ENCODE measurements at regions not wholly inside any gene's neighbourhood (a gene's known extent, or its start where the extent isn't known, plus 50 kb on each side); places are given as distances from the start of the nearest gene placed in this dataset.

DNA sequence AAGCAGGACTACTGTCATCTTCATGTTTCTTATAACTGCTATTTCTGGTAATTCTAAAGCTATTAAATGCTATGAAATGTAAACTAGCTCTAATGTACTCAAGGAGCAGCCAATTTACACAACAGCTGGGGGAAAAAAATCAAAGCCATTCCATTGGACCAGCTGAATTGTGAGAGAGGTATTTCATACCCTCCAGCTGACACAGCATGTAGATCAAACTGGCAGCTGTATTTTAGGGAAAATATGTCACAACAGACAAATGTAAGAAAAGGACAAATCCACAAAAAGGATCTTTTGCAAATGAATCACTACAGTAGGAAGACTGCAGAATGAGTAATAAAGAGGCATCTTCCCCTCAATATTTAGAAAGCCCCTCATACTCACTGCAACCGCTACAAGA, 65.2 kb upstream of the FAM47B start:
- no TSS peak for BruUV-seq (replicated peaks)
- ATAC-seq (no peak), FAIRE-seq (no peak), DNase-seq (ENCODE audit: low spot score) (no peak)
- H3K27me3 ChIP-seq (ENCODE audit: control insufficient read depth in 1 of 2, insufficient read depth in 2 of 2, low read length in 2 of 2) = no peaks in the 10 kb centered on the region
- WGBS (ENCODE audit: low lambda C conversion rate) = 80% methylated on average over 1 of the region's 1 CpG
- intact Hi-C loops (cut with micrococcal nuclease; ENCODE audit: unreplicated experiment) = no loop called here
- no peak overlapping the region for H3K4me2 ChIP-seq (ENCODE audit: low read depth, low read length)
- no peaks in the 10 kb centered on the region for H3K36me3 ChIP-seq (replicated peaks in 1 of 2; ENCODE audit: control insufficient read depth in 1 of 2, insufficient read depth in 2 of 2, low read length in 2 of 2)
- H3K79me2 ChIP-seq (ENCODE audit: insufficient read depth, low read length) = no peaks in the 10 kb centered on the region
- no peak overlapping the region for H3K9ac ChIP-seq (ENCODE audit: insufficient read depth, low read depth, low read length)
- no peak overlapping the region for H3K4me3 ChIP-seq (replicated peaks in 1 of 3; ENCODE audit: insufficient read depth in 1 of 3, low read depth in 2 of 3, low read length in 3 of 3)
- ChIA-PET POLR2A (no interaction called here), CTCF (ENCODE audit: low intra/inter-chr PET ratio, low total read pairs) (no interaction called here)
- H3K9me3 ChIP-seq (ENCODE audit: low read length) = 0 out of 2 replicates have a peak, but pooled peaks cover under 1% of the 10 kb centered on the region
- no peak for TF ChIP-seq GLI4 (CRISPR knock-in tag; IDR thresholded peaks at IDR 0.05; ENCODE audit: borderline replicate concordance)
- no peak for TF ChIP-seq ZNF766 (CRISPR knock-in tag; IDR thresholded peaks at IDR 0.05; ENCODE audit: borderline replicate concordance)
- no peak for TF ChIP-seq GPBP1L1 (CRISPR knock-in tag; IDR thresholded peaks at IDR 0.05)
- TF ChIP-seq ZNF652 (CRISPR knock-in tag; IDR thresholded peaks at IDR 0.05; ENCODE audit: borderline replicate concordance, low read depth) = no peak
- TF ChIP-seq ZNF20 (CRISPR knock-in tag; IDR thresholded peaks at IDR 0.05) = no peak
- TF ChIP-seq PHF8 (CRISPR knock-in tag; IDR thresholded peaks at IDR 0.05) = no peak
- no peak for TF ChIP-seq NFE2L2 (IDR thresholded peaks at IDR 0.05; ENCODE audit: low read length)
- TF ChIP-seq SP5 (CRISPR knock-in tag; IDR thresholded peaks at IDR 0.05; ENCODE audit: borderline replicate concordance, low read depth) = no peak
- no peak for TF ChIP-seq HNRNPLL (IDR thresholded peaks at IDR 0.05; ENCODE audit: low read depth, low read length, poor library complexity, severe bottlenecking)
- no peak for TF ChIP-seq ATM (IDR thresholded peaks at IDR 0.05; ENCODE audit: borderline replicate concordance)
- no peak for TF ChIP-seq SP140L (CRISPR knock-in tag; IDR thresholded peaks at IDR 0.05; ENCODE audit: borderline replicate concordance)
- TF ChIP-seq NR2F1 (CRISPR knock-in tag; IDR thresholded peaks at IDR 0.05) = no peak
- no peak for TF ChIP-seq ZNF83 (CRISPR knock-in tag; IDR thresholded peaks at IDR 0.05; ENCODE audit: borderline replicate concordance)
- no peak for TF ChIP-seq ZNF350 (CRISPR knock-in tag; IDR thresholded peaks at IDR 0.05; ENCODE audit: borderline replicate concordance, low read depth)
- TF ChIP-seq TMF1 (CRISPR knock-in tag; IDR thresholded peaks at IDR 0.05; ENCODE audit: low read depth) = no peak
- no peak for TF ChIP-seq ZNF564 (CRISPR knock-in tag; IDR thresholded peaks at IDR 0.05)
- TF ChIP-seq ZNF451 (CRISPR knock-in tag; IDR thresholded peaks at IDR 0.05) = no peak
- TF ChIP-seq DZIP1 (CRISPR knock-in tag; IDR thresholded peaks at IDR 0.05) = no peak
- H3K4me1 ChIP-seq (ENCODE audit: insufficient read depth, low read length) = no peaks in the 10 kb centered on the region
- no peaks in the 10 kb centered on the region for H4K20me1 ChIP-seq (ENCODE audit: insufficient read depth, low read length)
- H2AFZ ChIP-seq (ENCODE audit: low read length) = no peak overlapping the region
- in situ Hi-C loops (cut with HindIII; ENCODE audit: extremely low pct_ligation_motif_present, low pct_unique_long_range_greater_than_20kb) = no loop called here
- H3K27ac ChIP-seq (ENCODE audit: extremely low read length, insufficient read depth, low read length) = no peak overlapping the region

All from HepG2 (cell line).